ENCODE measurements at regions not wholly inside any gene's neighbourhood (a gene's known extent, or its start where the extent isn't known, plus 50 kb on each side); places are given as distances from the start of the nearest gene placed in this dataset.
"Not testable (repeated sequence)": the region's sequence is repeated elsewhere in the genome, so short reads cannot be mapped to it uniquely, and the experiment has no call there.

- H3K9ac ChIP-seq (ENCODE audit: low read depth, low read length); H3K27me3 ChIP-seq (ENCODE audit: insufficient read depth, low read length, poor library complexity); H4K20me1 ChIP-seq (ENCODE audit: insufficient read depth, low read length); H3K36me3 ChIP-seq (ENCODE audit: insufficient read depth, low read length); H3K4me2 ChIP-seq (ENCODE audit: insufficient read depth, low read length); H2AFZ ChIP-seq (ENCODE audit: low read depth, low read length); DNase-seq; H3K9me3 ChIP-seq (ENCODE audit: insufficient read depth, low read length, severe bottlenecking); H3K27ac ChIP-seq (ENCODE audit: low read length); ATAC-seq (ENCODE audit: insufficient read depth, low read depth); H3K4me3 ChIP-seq (ENCODE audit: low read depth in 1 of 2, low read length in 2 of 2): not testable (repeated sequence)
- peaks cover 12% of the 10 kb centered on the region for H3K79me2 ChIP-seq (ENCODE audit: insufficient read depth, low read length)
- peaks cover 15% of the 10 kb centered on the region for H3K4me1 ChIP-seq (ENCODE audit: insufficient read depth, low read length)
Observed at GRCh38 chr16:70061671-70062218, 52.4 kb upstream of the PDPR start.

GRCh38 chr16:70062947-70063346 is 51.2 kb upstream of the PDPR start:
- not testable (repeated sequence) for H3K4me3 ChIP-seq (ENCODE audit: low read depth in 1 of 2, low read length in 2 of 2); H3K27me3 ChIP-seq (ENCODE audit: insufficient read depth, low read length, poor library complexity); ATAC-seq (ENCODE audit: insufficient read depth, low read depth); DNase-seq; H3K4me2 ChIP-seq (ENCODE audit: insufficient read depth, low read length); H3K9me3 ChIP-seq (ENCODE audit: insufficient read depth, low read length, severe bottlenecking); H3K36me3 ChIP-seq (ENCODE audit: insufficient read depth, low read length); H4K20me1 ChIP-seq (ENCODE audit: insufficient read depth, low read length); H2AFZ ChIP-seq (ENCODE audit: low read depth, low read length); H3K27ac ChIP-seq (ENCODE audit: low read length); H3K9ac ChIP-seq (ENCODE audit: low read depth, low read length)
- Histone ChIP-seq H3K79me2 (ENCODE audit: insufficient read depth, low read length) (peaks cover 12% of the 10 kb centered on the region), H3K4me1 (ENCODE audit: insufficient read depth, low read length) (peaks cover 17% of the 10 kb centered on the region)

Measured in DND-41 (cell line).